ENCODE measurements at regions not wholly inside any gene's neighbourhood (a gene's known extent, or its start where the extent isn't known, plus 50 kb on each side); places are given as distances from the start of the nearest gene placed in this dataset.

- no peak for TF ChIP-seq CTCF (IDR thresholded peaks at IDR 0.05; ENCODE audit: insufficient read depth, low read length)
- no peak for DNase-seq (ENCODE audit: low read depth)
- H3K4me3 ChIP-seq (ENCODE audit: low read depth, low read length): no peak overlapping the region
Measured at GRCh38 chr20:48288930-48289507, 503.7 kb upstream of the SULF2 start.

GRCh38 chr20:48287552-48288170 lies 502.4 kb upstream of the SULF2 start:
- no peak for TF ChIP-seq CTCF (IDR thresholded peaks at IDR 0.05; ENCODE audit: insufficient read depth, low read length)
- H3K4me3 ChIP-seq (ENCODE audit: low read depth, low read length): no peak overlapping the region
- DNase-seq (ENCODE audit: low read depth): no peak

- TF ChIP-seq CTCF (IDR thresholded peaks at IDR 0.05; ENCODE audit: insufficient read depth, low read length): no peak
- DNase-seq (ENCODE audit: low read depth): peak; percentile 37
- no peak overlapping the region for H3K4me3 ChIP-seq (ENCODE audit: low read depth, low read length)
Measured at GRCh38 chr20:48287021-48287494, 501.8 kb upstream of the SULF2 start.

GRCh38 chr20:48286601-48287000 lies 501.3 kb upstream of the SULF2 start:
- TF ChIP-seq CTCF (IDR thresholded peaks at IDR 0.05; ENCODE audit: insufficient read depth, low read length): no peak

GRCh38 chr20:48285656-48286055 lies 500.4 kb upstream of the SULF2 start:
- no peak for DNase-seq (ENCODE audit: low read depth)
- no peak overlapping the region for H3K4me3 ChIP-seq (ENCODE audit: low read depth, low read length)
- TF ChIP-seq CTCF (IDR thresholded peaks at IDR 0.05; ENCODE audit: insufficient read depth, low read length): no peak

More at GRCh38 chr20:48286601-48287000, 501.3 kb upstream of the SULF2 start:
- H3K4me3 ChIP-seq (ENCODE audit: low read depth, low read length): no peak overlapping the region
- no peak for DNase-seq (ENCODE audit: low read depth)

GRCh38 chr20:48284837-48285236 lies 499.6 kb upstream of the SULF2 start:
- TF ChIP-seq CTCF (IDR thresholded peaks at IDR 0.05; ENCODE audit: insufficient read depth, low read length): no peak
- no peak overlapping the region for H3K4me3 ChIP-seq (ENCODE audit: low read depth, low read length)
- no peak for DNase-seq (ENCODE audit: low read depth)
